ENCODE measurements at regions not wholly inside any gene's neighbourhood (a gene's known extent, or its start where the extent isn't known, plus 50 kb on each side); places are given as distances from the start of the nearest gene placed in this dataset.

DNA sequence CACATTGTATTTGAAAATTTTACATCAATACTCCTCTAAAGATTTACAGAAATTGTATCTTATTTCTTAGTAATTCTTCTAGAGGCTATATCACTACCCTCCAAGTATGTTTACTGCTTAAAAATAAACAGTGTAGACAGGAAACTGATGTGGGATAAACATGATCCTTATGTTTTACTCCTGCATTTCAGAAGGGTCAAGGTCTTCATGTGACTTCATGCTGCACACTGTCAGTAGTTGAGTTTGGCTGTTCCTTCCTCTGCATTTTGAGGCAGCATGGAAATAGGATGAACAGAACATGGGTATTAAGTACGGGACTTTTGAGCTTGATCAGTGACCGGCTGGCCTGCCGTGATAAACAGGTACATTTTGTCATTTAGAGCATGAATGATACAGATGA lies 179.2 kb upstream of the FERMT1 start:
- TF ChIP-seq POLR2A (IDR thresholded peaks at IDR 0.05) = no peak
- TF ChIP-seq, protein P1, sequence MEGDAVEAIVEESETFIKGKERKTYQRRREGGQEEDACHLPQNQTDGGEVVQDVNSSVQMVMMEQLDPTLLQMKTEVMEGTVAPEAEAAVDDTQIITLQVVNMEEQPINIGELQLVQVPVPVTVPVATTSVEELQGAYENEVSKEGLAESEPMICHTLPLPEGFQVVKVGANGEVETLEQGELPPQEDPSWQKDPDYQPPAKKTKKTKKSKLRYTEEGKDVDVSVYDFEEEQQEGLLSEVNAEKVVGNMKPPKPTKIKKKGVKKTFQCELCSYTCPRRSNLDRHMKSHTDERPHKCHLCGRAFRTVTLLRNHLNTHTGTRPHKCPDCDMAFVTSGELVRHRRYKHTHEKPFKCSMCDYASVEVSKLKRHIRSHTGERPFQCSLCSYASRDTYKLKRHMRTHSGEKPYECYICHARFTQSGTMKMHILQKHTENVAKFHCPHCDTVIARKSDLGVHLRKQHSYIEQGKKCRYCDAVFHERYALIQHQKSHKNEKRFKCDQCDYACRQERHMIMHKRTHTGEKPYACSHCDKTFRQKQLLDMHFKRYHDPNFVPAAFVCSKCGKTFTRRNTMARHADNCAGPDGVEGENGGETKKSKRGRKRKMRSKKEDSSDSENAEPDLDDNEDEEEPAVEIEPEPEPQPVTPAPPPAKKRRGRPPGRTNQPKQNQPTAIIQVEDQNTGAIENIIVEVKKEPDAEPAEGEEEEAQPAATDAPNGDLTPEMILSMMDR (IDR thresholded peaks at IDR 0.05) = no peak
- no peak for TF ChIP-seq EP300 (IDR thresholded peaks at IDR 0.05)

Data from suprapubic skin (tissue), 3 donors.